Right ventricle myocardium inferior (tissue), 1 donor: ENCODE measurements at regions not wholly inside any gene's neighbourhood (a gene's known extent, or its start where the extent isn't known, plus 50 kb on each side); places are given as distances from the start of the nearest gene placed in this dataset.
A peak's percentile ranks its signal among the peaks of the same experiment; 100 is the strongest.
"Not testable (repeated sequence)": the region's sequence is repeated elsewhere in the genome, so short reads cannot be mapped to it uniquely, and the experiment has no call there.

ENCODE experiments used
- ATAC-seq: fragments of 200-7000 bp; cut with Tn5 transposase; one replicate; pipeline ENCODE4 v1.9.1; 2020; ENCODE audit warnings: mild to moderate bottlenecking, moderate library complexity
- DNase-seq: peaks from one replicate; pipeline ENCODE4 v3.0.0; 2021; ENCODE audit errors: missing footprints
- intact Hi-C: fragments of 100-400 bp; cut with DNase I; formaldehyde crosslinking; loops from one replicate; pipeline ENCODE4 v1.11.0; 2022
- donor health status: DM: no; HTN: yes; CAD: no; lungs with severe emphysema.

DNA sequence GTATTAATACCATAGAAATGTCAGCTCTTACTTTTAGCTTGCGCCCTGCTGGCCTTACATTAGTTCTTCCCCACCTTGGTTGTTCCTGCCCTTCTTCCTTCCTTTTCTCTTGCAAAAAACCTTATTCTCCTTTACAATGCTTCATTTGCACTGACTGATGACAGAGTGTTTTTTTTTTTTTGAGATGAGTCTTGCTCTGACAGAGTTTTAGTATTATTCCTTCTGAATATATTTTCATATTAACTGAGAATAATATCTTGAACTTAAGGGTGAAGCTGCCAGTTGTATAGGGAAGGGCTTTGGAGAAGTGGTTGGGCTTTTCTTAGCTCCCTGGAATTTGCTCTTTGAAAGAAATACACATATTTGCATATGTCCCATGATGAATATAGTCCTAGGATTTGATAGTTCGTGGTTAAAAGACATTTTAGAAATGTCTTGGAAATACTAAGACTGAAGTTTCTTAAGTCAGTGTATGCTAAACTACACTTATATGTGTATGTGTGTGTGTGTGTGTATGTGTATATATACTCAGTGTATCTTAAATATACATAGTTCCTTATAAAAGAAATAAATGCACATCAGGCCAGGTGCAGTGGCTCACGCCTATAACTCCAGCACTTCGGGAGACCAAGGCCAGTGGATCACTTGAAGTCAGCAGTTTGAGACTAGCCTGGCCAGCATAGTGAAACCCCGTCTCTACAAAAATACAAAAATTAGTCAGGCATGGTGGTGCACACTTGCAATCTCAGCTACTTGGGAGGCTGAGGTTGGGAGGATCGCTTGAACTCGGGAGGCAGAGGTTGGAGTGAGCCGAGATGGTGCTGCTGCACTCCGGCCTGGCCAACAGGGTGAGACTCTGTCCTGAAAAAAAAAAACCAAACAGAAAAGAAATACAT, 216.1 kb upstream of the MYLIP start:
- ATAC-seq, result no peak
- no peak for DNase-seq
- intact Hi-C loops, result no loop called here

DNA sequence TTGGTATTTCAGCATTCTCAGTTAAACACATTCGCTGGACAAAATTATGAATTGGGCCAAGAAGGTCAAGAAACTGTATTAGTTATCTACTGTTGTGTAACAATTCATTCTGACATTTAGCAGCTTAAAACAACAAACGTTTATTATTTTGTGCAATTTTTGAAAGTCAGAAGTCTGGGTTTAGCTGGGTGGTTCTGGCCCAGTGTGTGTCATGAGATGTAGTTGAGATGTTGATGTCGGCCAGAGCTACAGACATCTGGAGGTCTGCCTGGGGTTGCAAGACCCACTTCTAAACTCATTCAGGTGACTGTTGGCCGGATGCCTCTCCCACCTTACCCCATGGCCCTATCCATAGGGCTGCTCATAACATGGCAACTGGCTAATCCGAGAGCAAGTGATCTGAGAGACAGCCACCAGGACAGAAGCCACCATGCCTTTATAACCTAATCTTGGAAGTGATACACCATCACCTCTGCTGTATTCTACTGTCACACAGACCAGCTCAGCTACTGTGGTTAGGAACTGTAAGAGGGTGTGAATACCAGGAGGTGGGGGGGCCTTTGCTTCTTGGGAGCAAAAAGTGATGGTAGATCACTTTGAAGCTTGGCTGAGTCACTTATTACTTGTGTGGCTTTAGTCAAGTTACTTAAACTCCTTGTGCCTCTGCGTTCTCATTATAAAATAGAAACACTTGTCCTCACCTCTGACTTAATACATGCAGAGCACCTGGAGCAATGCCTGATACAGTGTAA, 217.0 kb upstream of the MYLIP start:
- peak; percentile 52 for ATAC-seq
- no peak for DNase-seq
- intact Hi-C loops, result no loop called here

DNA sequence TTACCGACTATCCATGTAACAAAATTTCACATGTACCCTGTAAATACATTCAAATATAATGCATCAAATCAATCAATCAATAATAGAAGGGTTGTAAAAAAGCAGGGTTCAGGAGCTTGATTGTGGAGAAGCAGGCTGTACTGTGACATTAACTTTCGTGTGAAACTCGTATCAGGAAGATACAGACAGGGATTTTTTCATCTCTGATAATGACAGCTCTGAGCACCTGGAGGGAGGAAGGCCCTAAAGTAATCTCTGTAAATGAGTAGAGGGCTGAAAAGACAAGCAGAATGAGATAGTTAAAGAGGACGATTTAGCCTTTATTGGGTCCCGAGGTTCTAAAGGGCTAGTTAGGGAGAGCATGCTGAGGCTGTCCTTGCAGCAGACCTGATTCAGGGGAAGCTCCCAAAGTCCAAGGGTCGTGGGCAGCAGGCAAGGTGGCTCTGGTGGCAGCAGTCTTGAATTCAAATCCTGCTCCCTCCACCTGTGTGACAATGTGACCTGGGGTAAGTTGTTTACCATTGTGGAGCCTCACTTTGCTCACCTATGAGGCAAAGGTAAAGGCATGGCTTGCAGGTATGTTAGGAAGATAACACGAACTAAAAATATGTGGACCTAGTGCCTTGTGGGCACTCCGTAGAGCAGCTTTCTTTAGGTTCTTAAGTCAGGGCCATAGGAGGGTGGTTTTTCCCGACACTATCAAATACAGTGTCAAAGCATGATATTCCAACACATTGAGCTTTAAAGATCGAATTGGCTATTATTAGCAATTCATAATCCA, 219.4 kb upstream of the MYLIP start:
- no peak for DNase-seq
- ATAC-seq, result no peak
- intact Hi-C loops, result no loop called here

DNA sequence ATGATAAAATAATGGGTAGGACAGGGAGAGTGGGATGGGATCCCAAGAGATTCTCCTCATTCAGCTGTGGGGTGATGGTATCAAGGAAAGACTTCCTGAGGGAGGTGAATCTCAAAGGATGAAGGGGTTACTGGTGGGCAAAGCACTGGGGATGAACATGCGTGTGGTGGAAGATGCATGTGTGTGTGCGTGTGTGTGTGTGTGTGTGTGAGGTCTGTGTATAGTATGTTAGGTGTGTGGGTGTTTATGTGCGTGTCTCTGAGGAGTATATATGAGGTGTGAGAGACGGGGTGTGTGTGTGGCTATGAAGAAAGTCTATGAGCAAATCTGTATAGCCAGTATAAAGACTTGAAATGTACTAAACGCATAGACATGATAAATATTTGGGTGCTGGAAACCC, 220.0 kb upstream of the MYLIP start:
- intact Hi-C loops, result no loop called here
- ATAC-seq (no peak), DNase-seq (no peak)

DNA sequence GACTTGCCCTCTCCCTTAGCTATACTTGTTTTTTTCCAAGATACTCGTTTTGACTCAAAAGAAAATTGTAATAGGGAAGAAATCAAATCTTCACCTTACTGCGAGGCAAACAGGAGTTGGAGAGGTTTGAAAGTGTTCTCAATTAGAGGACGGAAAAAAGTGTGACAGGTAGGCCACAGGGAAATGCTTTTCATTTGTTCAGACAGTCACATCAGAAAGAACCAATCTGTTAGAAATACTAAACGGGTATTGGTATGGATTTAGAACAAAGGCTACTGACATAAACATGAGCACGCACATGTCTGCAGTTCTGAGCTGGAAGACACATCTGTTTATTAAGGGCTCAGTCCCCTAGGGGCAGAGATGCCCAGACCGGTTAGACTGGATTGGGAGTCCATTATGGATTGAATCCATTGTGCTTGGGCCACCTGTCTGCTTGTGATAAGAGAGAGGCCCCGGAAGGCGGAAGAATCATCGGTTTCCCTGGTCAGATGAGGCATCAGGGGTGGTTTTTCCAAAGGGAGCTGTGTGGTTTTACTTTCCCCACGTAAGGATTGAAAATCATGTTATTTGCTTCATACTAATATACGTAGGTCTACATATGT, 220.9 kb upstream of the MYLIP start:
- intact Hi-C loops, result no loop called here
- DNase-seq (no peak), ATAC-seq (no peak)

DNA sequence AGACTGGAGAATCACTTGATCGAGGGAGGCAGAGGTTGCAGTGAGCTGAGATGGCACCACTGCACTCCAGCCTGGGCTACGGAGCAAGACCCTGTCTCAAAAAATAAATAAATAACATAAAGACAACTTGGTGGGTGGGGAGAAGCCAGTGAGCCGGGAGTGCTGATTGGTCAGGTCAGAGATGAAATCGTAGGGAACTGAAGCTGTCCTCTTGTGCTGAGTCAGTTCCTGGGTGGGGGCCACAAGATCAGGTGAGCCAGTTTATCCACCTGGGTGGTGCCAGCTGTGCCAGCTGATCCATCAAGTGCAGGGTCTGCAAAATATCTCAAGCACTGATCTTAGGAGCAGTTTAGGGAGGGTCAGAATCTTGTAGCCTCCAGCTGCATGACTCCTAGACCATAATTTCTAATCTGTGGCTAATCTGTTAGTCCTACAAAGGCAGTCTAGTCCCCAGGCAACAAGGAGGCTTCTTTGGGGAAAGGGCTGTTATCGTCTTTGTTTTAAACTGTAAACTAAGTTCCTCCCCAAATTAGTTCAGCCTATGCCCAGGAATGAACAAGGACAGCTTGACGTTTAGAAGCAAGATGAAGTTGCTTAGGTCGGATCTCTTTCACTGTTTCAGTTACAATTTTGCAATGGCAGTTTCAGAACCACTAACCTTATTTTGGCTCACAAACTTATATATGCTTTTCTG, 221.5 kb upstream of the MYLIP start:
- DNase-seq, ATAC-seq, intact Hi-C loops: not testable (repeated sequence)

DNA sequence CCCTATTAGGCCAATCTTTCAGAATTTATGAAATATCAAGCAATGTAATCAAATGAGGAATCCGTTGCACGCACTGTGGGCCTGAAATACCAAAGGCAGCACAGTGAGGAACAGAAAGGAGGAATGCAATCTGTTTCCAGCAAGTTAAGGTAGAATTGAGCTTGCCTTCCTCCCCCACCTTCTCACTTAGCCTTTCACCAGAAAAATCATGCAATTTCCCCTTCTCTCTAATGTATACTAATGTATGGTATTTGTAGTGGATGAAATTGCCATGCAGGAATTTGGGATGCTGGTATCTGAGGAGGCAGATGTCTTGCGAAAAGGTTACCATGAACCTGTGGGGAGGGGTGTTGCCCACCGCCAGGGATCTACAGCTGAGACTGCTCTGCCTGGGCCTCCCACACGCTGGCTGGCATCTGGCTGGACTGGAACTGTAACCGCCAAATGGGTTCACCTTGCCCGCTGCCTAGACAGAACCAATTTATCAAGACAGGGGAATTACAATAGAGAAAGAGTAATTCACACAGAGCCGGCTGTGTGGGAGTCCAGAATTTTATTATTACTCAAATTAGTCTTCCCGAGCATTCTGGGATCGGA, 222.4 kb upstream of the MYLIP start:
- no peak for DNase-seq
- ATAC-seq, result no peak
- intact Hi-C loops, result no loop called here

DNA sequence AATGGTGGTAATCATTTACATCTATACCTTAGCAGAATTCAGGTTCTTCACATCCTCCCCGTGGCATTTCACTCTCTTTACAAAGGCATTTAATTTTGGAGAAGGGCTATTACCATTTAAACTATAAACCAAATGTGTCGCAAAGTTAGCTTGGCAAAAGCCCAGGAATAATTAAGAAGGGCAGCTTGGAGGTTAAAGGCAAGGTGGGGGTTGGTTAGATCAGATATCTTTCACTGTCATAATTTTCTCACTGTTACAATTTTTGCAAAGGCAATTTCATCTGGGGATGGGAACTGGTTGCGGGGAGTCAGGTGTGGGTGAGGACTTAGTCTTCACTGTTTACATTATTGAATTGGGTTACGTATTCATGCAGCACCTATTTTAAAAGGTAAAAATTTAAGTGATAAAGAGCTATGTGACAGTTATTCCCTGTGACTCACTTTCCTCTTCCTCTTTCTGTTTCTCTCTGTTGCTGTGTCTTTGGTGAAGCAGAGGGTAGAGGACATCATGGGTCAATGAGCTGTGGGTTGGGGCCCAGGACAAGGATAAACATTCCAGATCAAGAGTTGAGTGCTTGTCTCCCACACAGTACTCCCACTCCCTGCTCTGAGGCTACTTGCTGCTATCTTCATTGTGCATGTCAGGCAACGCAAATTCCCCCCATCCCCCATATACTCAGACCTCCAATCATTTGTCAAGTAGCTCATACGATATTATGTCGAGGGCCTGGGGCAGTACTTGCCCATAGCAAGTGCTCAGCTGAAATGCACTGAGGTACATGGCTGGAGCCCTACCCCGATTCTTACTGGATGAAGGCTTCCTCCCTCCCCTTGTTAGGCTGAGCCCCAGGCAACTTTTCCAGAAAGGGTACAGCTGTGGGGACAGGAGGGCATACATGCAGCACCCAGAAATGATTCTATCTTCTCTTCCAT, 223.1 kb upstream of the MYLIP start:
- DNase-seq (no peak), ATAC-seq (no peak)
- intact Hi-C loops, result no loop called here

DNA sequence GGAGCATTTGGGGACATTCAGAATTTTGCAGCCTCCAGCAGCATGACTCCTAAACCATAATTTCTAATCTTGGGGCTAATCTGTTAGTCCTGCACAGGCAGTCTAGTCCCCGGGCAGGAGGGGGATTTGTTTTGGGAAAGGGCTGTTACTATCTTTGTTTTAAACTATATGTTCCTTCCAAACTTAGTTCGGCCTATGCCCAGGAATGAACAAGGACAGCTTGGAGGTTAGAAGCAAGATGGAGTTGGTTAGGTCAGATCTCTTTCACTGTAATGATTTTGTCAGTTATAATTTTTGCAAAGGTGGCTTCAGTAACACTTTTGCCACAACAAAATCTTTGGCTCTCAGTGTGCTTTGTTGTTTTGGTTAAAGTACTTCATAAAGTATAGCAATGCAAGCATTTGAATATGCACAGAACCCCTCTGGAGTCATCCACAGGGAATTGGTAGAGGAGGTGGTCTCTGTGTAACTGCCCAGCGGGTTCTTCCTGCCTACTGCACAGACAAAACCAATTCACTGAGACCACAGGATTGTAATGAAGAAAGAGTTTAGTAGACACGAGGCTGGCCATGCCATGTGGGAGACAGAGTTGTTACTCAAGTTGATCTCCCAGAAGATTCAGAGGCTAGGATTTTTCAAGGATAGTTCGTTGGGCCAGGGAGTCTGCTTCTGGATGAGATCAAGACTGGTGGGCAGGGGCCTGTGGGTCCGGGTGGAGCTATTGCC, 224.1 kb upstream of the MYLIP start:
- DNase-seq (no peak), ATAC-seq (no peak)
- intact Hi-C loops, result no loop called here

DNA sequence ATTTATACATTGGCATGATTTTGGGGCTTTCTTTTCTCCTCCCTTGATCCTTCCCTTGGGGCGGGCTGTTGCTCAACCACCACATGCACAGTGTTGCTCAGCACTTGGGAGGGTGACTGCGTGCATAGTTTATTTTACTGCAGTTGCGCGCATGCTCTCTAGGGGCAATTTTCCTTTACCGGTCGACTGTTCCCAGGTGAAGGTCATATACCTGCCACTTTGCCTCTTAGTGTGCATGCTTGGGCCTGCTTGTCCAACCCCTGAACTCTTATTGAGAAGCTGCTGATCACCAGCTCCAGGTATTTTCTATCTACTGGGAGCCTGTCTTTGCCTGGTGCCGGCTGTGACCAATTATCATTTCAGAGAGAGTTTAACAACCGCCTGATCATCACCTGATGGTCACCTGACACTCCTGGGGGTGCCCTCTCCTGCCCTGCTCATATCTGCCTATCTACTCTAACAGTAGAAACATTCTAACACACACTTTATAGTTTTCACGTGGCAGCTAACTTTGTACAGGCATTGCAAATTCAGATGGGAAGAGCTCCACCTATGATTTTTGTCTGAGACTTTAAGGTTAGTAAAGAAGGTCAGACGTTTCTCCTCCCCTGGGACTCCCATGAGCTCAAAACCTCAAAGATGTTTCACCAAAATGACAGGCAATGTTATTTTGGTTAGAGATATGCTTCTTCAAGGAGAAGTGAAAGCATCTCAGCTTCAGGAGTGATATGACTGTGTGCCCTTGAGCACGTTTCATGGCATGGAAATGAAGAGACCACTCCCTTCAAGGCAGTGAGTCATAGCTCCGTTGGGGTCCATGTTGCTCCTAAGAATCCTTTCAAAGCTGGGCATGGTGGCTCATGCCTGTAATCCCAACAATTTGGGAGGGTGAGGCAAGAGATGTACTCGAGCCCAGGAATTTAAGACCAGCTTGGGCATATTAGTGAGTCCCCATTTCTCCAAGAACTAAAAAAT, 227.5 kb upstream of the MYLIP start:
- intact Hi-C loops, result no loop called here

DNA sequence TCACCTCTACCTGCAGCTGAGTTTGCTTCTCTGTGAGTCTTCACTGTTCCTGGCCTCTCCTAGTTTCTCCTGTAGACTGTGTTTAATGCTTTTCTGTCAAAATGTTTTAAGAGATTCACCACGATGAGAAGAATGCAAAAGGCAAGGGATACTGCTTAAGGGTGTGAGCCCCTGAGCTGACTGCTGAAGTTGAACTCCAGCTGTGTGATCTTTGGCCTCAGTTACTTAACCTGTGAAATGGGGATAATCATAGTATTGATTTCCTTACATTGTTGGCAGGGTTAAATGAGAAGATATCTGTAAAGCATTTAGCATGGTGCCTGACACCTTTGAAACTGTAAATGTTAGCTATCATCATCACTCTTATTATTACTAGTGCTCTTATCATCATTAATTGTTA, 230.2 kb upstream of the MYLIP start:
- ATAC-seq (no peak), DNase-seq (no peak)
- intact Hi-C loops, result no loop called here

More for the DNA sequence above, 227.5 kb upstream of the MYLIP start:
- peak; percentile 75 for DNase-seq
- ATAC-seq, result no peak

DNA sequence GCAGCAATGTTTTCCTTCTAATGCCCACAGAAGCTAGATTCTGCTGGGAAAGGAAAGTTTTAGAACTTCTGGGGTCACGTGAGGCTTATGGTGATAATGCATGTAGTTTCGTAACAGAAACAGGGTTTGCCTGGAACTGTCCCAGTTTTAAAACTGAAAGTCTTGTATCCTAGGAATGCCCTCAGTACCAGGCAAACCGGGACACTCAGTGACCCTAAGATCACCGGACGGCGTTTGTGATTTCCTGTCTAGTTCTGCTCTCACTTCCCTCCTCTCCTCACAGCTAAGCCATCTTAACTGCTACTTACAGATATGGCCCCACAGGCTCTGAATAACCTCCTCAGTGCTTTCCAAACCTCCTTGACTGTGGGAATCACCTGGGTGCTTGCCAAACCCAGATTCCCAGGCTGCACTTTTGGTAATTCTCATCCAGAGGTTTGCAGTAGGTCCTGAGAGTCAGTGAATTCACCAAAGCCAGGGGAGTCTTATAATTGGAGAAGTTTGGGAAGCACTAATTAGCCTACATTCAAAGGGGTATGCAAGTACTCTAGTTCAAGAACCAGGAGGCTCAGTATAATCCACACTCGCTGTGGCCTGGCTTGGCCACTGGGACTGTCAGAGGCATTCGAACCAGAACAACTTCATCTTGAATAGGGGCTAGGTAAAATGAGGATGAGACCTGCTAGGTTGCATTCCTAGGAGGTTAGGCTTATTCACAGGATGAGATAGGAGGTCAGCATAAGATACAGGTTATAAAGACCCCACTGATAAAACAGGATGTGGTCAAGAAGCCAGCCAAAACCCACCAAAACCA, 231.6 kb upstream of the MYLIP start:
- intact Hi-C loops, result no loop called here
- no peak for DNase-seq
- peak; percentile 89 for ATAC-seq

DNA sequence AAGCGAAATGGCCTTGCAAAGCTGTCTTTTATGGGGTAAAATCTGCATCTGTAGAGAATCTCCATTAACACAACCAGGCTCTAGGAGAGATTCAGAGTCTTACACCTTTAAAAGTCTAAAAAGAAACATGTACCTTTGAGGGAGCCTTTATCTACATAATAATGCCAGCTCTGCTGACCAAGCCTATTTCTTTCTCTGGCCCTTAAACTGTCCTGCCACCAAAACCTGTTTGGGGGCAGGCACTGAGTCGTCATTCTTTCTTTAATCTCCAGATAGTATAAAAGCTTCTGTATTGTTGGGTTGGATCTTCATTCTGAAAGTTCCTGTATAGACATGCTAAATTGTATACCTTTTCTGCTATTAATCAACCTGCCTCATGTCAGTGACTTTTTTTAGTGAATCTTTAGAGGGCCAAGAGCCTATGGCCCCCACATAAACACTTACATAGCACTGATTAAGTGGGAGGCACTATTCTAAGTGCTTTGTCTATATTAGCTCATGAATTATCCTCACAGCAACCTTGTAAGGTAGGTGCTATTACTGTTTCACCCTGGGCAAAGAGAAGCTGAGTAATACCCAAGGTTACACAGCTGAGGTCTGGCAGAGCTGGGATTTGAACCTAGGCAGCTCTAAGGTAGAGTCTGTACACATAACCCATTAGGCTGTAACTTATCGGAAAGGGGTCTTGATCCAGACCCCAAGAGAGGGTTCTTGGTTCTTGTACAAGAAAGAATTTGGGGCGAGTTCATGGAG, 232.3 kb upstream of the DTNBP1 start:
- intact Hi-C loops, result no loop called here
- no peak for DNase-seq
- no peak for ATAC-seq
